ENCODE measurements at regions not wholly inside any gene's neighbourhood (a gene's known extent, or its start where the extent isn't known, plus 50 kb on each side); places are given as distances from the start of the nearest gene placed in this dataset.

DNA sequence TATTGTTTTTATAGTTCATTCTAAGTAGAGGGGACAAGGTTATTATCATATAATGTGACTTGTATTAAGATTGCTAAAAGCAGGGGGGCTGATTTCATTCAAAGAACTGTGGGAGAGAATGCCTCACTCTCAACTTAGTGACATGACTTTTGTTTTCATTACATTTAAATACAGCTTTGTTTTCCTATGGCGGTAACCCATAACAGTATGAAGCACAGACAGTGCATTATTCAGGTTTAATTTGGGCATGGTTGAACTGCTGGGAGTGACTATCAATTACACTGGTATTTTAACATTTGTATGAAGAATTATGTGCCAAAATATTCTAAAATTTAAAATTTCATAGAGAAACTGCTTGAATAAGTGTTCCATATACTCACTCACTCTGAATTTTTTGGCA is 637.3 kb downstream of the USP25 start:
- Histone ChIP-seq H4K8ac (ENCODE audit: low read depth, low read length) (no peak overlapping the region), H3K14ac (ENCODE audit: low read length) (no peak overlapping the region), H3K27me3 (ENCODE audit: control insufficient read depth in 3 of 3, insufficient read depth in 3 of 3, low read depth in 1 of 3, low read length in 3 of 3) (no peaks in the 10 kb centered on the region), H3K18ac (ENCODE audit: low read length) (no peak overlapping the region), H2BK5ac (ENCODE audit: low read length) (no peak overlapping the region), H2BK15ac (ENCODE audit: low read length) (no peak overlapping the region), H3K4ac (ENCODE audit: low read length) (no peak overlapping the region), H3K23ac (ENCODE audit: low read depth, low read length, poor library complexity) (no peak overlapping the region), H3K9ac (ENCODE audit: low read depth, low read length, poor library complexity) (no peak overlapping the region), H2AFZ (ENCODE audit: low read length) (no peak overlapping the region), H3K4me1 (ENCODE audit: control insufficient read depth in 2 of 2, insufficient read depth in 1 of 2, low read depth in 1 of 2, low read length in 2 of 2) (no peaks in the 10 kb centered on the region), H4K91ac (ENCODE audit: low read depth, low read length, poor library complexity) (no peak overlapping the region), H2BK120ac (ENCODE audit: low read depth, low read length) (no peak overlapping the region), H3K4me3 (ENCODE audit: low read length in 2 of 2) (no peak overlapping the region), H3K4me2 (ENCODE audit: insufficient read depth, low read length, poor library complexity, severe bottlenecking) (no peak overlapping the region), H3K27ac (replicated peaks; ENCODE audit: low read length) (no peak overlapping the region), H3K79me1 (ENCODE audit: low read depth, low read length) (no peaks in the 10 kb centered on the region), H2AK5ac (ENCODE audit: low read depth, low read length) (no peak overlapping the region), H2BK12ac (ENCODE audit: low read length) (no peak overlapping the region), H3K9me3 (replicated peaks in 1 of 2; ENCODE audit: control insufficient read depth in 2 of 2, insufficient read depth in 1 of 2, low read depth in 1 of 2, low read length in 2 of 2) (no peaks in the 10 kb centered on the region), H3K36me3 (replicated peaks in 1 of 2; ENCODE audit: control insufficient read depth in 2 of 2, insufficient read depth in 2 of 2, low read length in 2 of 2) (peaks cover 0 to 4% of the 10 kb centered on the region in 2 donors)
- no CpG with 5 or more reads among the region's 1 CpG for WGBS, 2 donors (ENCODE audit: extremely low coverage in 2 of 2, insufficient read length in 2 of 2, insufficient replicate concordance in 1 of 2)
- no peak for DNase-seq (ENCODE audit: low spot score)

GRCh38 chr21:16370186-16370585 is 640.4 kb downstream of the USP25 start:
- no peaks in the 10 kb centered on the region for H3K79me1 ChIP-seq (ENCODE audit: low read depth, low read length)
- H2AK5ac ChIP-seq (ENCODE audit: low read depth, low read length): no peak overlapping the region
- H3K27me3 ChIP-seq (ENCODE audit: control insufficient read depth in 3 of 3, insufficient read depth in 3 of 3, low read depth in 1 of 3, low read length in 3 of 3): no peaks in the 10 kb centered on the region
- H2BK12ac ChIP-seq (ENCODE audit: low read length): no peak overlapping the region
- peaks cover 0 to 7% of the 10 kb centered on the region in 2 donors for H3K36me3 ChIP-seq (replicated peaks in 1 of 2; ENCODE audit: control insufficient read depth in 2 of 2, insufficient read depth in 2 of 2, low read length in 2 of 2)
- H4K91ac ChIP-seq (ENCODE audit: low read depth, low read length, poor library complexity): no peak overlapping the region
- no peak overlapping the region for H4K8ac ChIP-seq (ENCODE audit: low read depth, low read length)
- H2AFZ ChIP-seq (ENCODE audit: low read length): no peak overlapping the region
- H2BK15ac ChIP-seq (ENCODE audit: low read length): no peak overlapping the region
- H3K23ac ChIP-seq (ENCODE audit: low read depth, low read length, poor library complexity): no peak overlapping the region
- no peak overlapping the region for H3K4me3 ChIP-seq (ENCODE audit: low read length in 2 of 2)
- WGBS, 2 donors (ENCODE audit: extremely low coverage in 2 of 2, insufficient read length in 2 of 2, insufficient replicate concordance in 1 of 2): no CpG with 5 or more reads among the region's 10 CpGs
- no peaks in the 10 kb centered on the region for H3K9me3 ChIP-seq (replicated peaks in 1 of 2; ENCODE audit: control insufficient read depth in 2 of 2, insufficient read depth in 1 of 2, low read depth in 1 of 2, low read length in 2 of 2)
- H3K27ac ChIP-seq (replicated peaks; ENCODE audit: low read length): no peak overlapping the region
- H3K4ac ChIP-seq (ENCODE audit: low read length): no peak overlapping the region
- H2BK120ac ChIP-seq (ENCODE audit: low read depth, low read length): no peak overlapping the region
- H3K18ac ChIP-seq (ENCODE audit: low read length): no peak overlapping the region
- no peak overlapping the region for H3K9ac ChIP-seq (ENCODE audit: low read depth, low read length, poor library complexity)
- no peaks in the 10 kb centered on the region for H3K4me1 ChIP-seq (ENCODE audit: control insufficient read depth in 2 of 2, insufficient read depth in 1 of 2, low read depth in 1 of 2, low read length in 2 of 2)
- no peak overlapping the region for H3K4me2 ChIP-seq (ENCODE audit: insufficient read depth, low read length, poor library complexity, severe bottlenecking)
- H3K14ac ChIP-seq (ENCODE audit: low read length): no peak overlapping the region
- DNase-seq (ENCODE audit: low spot score): no peak
- H2BK5ac ChIP-seq (ENCODE audit: low read length): no peak overlapping the region

DNA sequence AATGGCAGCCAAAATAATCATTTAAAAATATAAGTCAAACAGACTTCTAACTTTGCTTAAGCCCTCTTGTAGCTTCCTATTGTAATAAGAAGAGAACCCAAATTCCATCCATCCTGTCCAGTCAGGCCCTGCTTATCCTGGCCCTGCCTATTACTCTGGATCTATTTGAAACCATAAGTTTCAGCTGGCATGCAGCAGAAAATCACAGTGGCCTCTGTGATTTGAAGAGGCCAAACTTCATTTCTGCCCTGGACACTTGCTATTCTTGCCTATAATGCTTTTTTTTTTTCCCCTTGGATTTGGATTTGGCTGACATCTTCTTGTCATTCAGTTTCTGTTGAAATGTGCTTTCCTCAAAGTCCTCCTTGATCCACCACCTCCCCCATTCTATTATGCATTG is 642.8 kb downstream of the USP25 start:
- no peak overlapping the region for H3K14ac ChIP-seq (ENCODE audit: low read length)
- H3K4me1 ChIP-seq (ENCODE audit: control insufficient read depth in 2 of 2, insufficient read depth in 1 of 2, low read depth in 1 of 2, low read length in 2 of 2): no peaks in the 10 kb centered on the region
- no peak overlapping the region for H2AK5ac ChIP-seq (ENCODE audit: low read depth, low read length)
- no peaks in the 10 kb centered on the region for H3K79me1 ChIP-seq (ENCODE audit: low read depth, low read length)
- H3K4ac ChIP-seq (ENCODE audit: low read length): no peak overlapping the region
- H2BK15ac ChIP-seq (ENCODE audit: low read length): no peak overlapping the region
- no peak overlapping the region for H2BK120ac ChIP-seq (ENCODE audit: low read depth, low read length)
- H3K23ac ChIP-seq (ENCODE audit: low read depth, low read length, poor library complexity): no peak overlapping the region
- H3K4me3 ChIP-seq (ENCODE audit: low read length in 2 of 2): no peak overlapping the region
- H4K8ac ChIP-seq (ENCODE audit: low read depth, low read length): no peak overlapping the region
- no peak overlapping the region for H3K18ac ChIP-seq (ENCODE audit: low read length)
- H3K27ac ChIP-seq (replicated peaks; ENCODE audit: low read length): no peak overlapping the region
- no peak overlapping the region for H4K91ac ChIP-seq (ENCODE audit: low read depth, low read length, poor library complexity)
- H2BK12ac ChIP-seq (ENCODE audit: low read length): no peak overlapping the region
- no peak overlapping the region for H2AFZ ChIP-seq (ENCODE audit: low read length)
- no peaks in the 10 kb centered on the region for H3K27me3 ChIP-seq (ENCODE audit: control insufficient read depth in 3 of 3, insufficient read depth in 3 of 3, low read depth in 1 of 3, low read length in 3 of 3)
- H3K9me3 ChIP-seq (replicated peaks in 1 of 2; ENCODE audit: control insufficient read depth in 2 of 2, insufficient read depth in 1 of 2, low read depth in 1 of 2, low read length in 2 of 2): no peaks in the 10 kb centered on the region
- no peak for DNase-seq (ENCODE audit: low spot score)
- no peak overlapping the region for H3K9ac ChIP-seq (ENCODE audit: low read depth, low read length, poor library complexity)
- H2BK5ac ChIP-seq (ENCODE audit: low read length): no peak overlapping the region
- peaks cover 0 to 10% of the 10 kb centered on the region in 2 donors for H3K36me3 ChIP-seq (replicated peaks in 1 of 2; ENCODE audit: control insufficient read depth in 2 of 2, insufficient read depth in 2 of 2, low read length in 2 of 2)
- H3K4me2 ChIP-seq (ENCODE audit: insufficient read depth, low read length, poor library complexity, severe bottlenecking): no peak overlapping the region

DNA sequence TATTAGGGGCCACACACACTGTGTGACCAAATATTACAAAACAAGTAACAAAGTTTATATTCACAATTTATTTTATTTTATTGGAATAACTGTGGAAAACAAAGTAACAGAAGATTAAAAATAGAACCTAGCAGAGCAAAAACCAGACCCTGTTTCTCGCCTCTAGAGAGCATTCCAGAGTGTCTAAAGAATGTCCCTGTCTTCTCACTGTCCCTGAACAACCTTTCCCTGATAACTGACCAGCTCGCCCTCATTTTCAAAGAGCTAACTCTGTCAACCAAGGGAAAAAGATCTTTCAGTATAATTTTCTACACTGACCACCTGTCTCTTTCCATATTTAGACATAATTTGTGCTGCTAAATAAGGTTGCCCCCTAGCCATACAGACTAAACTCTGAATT is 646.9 kb downstream of the USP25 start:
- no peak overlapping the region for H3K9ac ChIP-seq (ENCODE audit: low read depth, low read length, poor library complexity)
- no peak overlapping the region for H2BK5ac ChIP-seq (ENCODE audit: low read length)
- no peaks in the 10 kb centered on the region for H3K27me3 ChIP-seq (ENCODE audit: control insufficient read depth in 3 of 3, insufficient read depth in 3 of 3, low read depth in 1 of 3, low read length in 3 of 3)
- peaks cover 0 to 1% of the 10 kb centered on the region in 2 donors for H3K4me1 ChIP-seq (ENCODE audit: control insufficient read depth in 2 of 2, insufficient read depth in 1 of 2, low read depth in 1 of 2, low read length in 2 of 2)
- H3K9me3 ChIP-seq (replicated peaks in 1 of 2; ENCODE audit: control insufficient read depth in 2 of 2, insufficient read depth in 1 of 2, low read depth in 1 of 2, low read length in 2 of 2): peaks cover 0 to 7% of the 10 kb centered on the region in 2 donors
- H2AK5ac ChIP-seq (ENCODE audit: low read depth, low read length): no peak overlapping the region
- H2BK12ac ChIP-seq (ENCODE audit: low read length): no peak overlapping the region
- peaks cover 0 to 6% of the 10 kb centered on the region in 2 donors for H3K36me3 ChIP-seq (replicated peaks in 1 of 2; ENCODE audit: control insufficient read depth in 2 of 2, insufficient read depth in 2 of 2, low read length in 2 of 2)
- H3K23ac ChIP-seq (ENCODE audit: low read depth, low read length, poor library complexity): no peak overlapping the region
- H3K4me3 ChIP-seq (ENCODE audit: low read length in 2 of 2): no peak overlapping the region
- WGBS, 2 donors (ENCODE audit: extremely low coverage in 2 of 2, insufficient read length in 2 of 2, insufficient replicate concordance in 1 of 2): no CpG with 5 or more reads among the region's 2 CpGs
- DNase-seq (ENCODE audit: low spot score): no peak
- no peak overlapping the region for H2AFZ ChIP-seq (ENCODE audit: low read length)
- H4K8ac ChIP-seq (ENCODE audit: low read depth, low read length): no peak overlapping the region
- no peak overlapping the region for H3K18ac ChIP-seq (ENCODE audit: low read length)
- H3K4ac ChIP-seq (ENCODE audit: low read length): no peak overlapping the region
- H4K91ac ChIP-seq (ENCODE audit: low read depth, low read length, poor library complexity): no peak overlapping the region
- no peak overlapping the region for H3K27ac ChIP-seq (replicated peaks; ENCODE audit: low read length)
- H2BK15ac ChIP-seq (ENCODE audit: low read length): no peak overlapping the region
- no peak overlapping the region for H2BK120ac ChIP-seq (ENCODE audit: low read depth, low read length)
- no peak overlapping the region for H3K4me2 ChIP-seq (ENCODE audit: insufficient read depth, low read length, poor library complexity, severe bottlenecking)
- no peak overlapping the region for H3K14ac ChIP-seq (ENCODE audit: low read length)
- no peaks in the 10 kb centered on the region for H3K79me1 ChIP-seq (ENCODE audit: low read depth, low read length)

Data from neuronal stem cell (in vitro differentiated cells).